Sigmoid colon (tissue), 6 donors: ENCODE measurements at regions not wholly inside any gene's neighbourhood (a gene's known extent, or its start where the extent isn't known, plus 50 kb on each side); places are given as distances from the start of the nearest gene placed in this dataset.

Experiments used
- DNase-seq: peaks from one replicate; pipeline ENCODE4 v3.0.0-alpha.2; 2019
- H3K27ac ChIP-seq, 4 donors: fragments of 200-600 bp; sonication (generic); one replicate each; pipeline ENCODE4 v1.5.1; 2016 to 2019; ENCODE audit warnings: mild to moderate bottlenecking in 1 of 4
- H3K27me3 ChIP-seq, 3 donors: fragments of 200-600 bp; sonication (generic); one replicate each; pipeline ENCODE4 v1.5.1; 2019; ENCODE audit warnings: mild to moderate bottlenecking in 1 of 3
- H3K36me3 ChIP-seq, 4 donors: fragments of 200-600 bp; sonication (generic); one replicate each; pipeline ENCODE4 v1.5.1; 2016 to 2019
- H3K4me1 ChIP-seq, 4 donors: fragments of 200-600 bp; sonication (generic); one replicate each; pipeline ENCODE4 v1.5.1; 2017 to 2019
- H3K4me3 ChIP-seq, 4 donors: fragments of 200-600 bp; sonication (generic); one replicate each; pipeline ENCODE4 v1.5.1; 2017 to 2019; ENCODE audit warnings: mild to moderate bottlenecking in 2 of 4, moderate library complexity in 1 of 4
- H3K9me3 ChIP-seq, 4 donors: fragments of 200-600 bp in 3 of 4; sonication (generic) in 3 of 4; one replicate each; pipeline versions ENCODE4 v1.5.1 to v1.6.1; 2013 to 2019
- EP300 ChIP-seq, 4 donors: sonication (generic); formaldehyde crosslinking; IDR thresholded peaks; one replicate each; pipeline ENCODE4 v1.6.1; 2017; ENCODE audit warnings: antibody characterized with exemption in 4 of 4
- POLR2A ChIP-seq, 2 donors: fragments of 450-650 bp; IDR thresholded peaks; one replicate each; pipeline ENCODE4 v1.6.1; 2016; ENCODE audit warnings: antibody characterized with exemption in 2 of 2, mild to moderate bottlenecking in 2 of 2, moderate library complexity in 2 of 2
- POLR2AphosphoS5 ChIP-seq, 4 donors: sonication (generic); formaldehyde crosslinking; IDR thresholded peaks; one replicate each; pipeline ENCODE4 v1.6.1; 2017; ENCODE audit warnings: antibody characterized with exemption in 4 of 4
- WGBS, 2 donors: extraction: QIAGEN DNeasy Blood & Tissue Kit; methylation state at CpG; one replicate each; pipeline ENCODE4 v1.1.7; 2013; 5-methylcytosine and 5-hydroxymethylcytosine counted together
- intact Hi-C: fragments of 100-400 bp; cut with DNase I; formaldehyde crosslinking; loops from one replicate; pipeline ENCODE4 v1.15.1; 2023
- TF ChIP-seq, protein P1 (sequence below), 4 experiments: fragments of 450-650 bp in 3 of 4; fragments of 200-600 bp in 1 of 4; IDR thresholded peaks; one replicate each; pipeline ENCODE4 v1.5.1; 2016 to 2019; ENCODE audit warnings: antibody characterized with exemption in 4 of 4, mild to moderate bottlenecking in 3 of 4, moderate library complexity in 2 of 4
- donor health status: healthy with polysubstance abuse.
- donor health status: healthy.

DNA sequence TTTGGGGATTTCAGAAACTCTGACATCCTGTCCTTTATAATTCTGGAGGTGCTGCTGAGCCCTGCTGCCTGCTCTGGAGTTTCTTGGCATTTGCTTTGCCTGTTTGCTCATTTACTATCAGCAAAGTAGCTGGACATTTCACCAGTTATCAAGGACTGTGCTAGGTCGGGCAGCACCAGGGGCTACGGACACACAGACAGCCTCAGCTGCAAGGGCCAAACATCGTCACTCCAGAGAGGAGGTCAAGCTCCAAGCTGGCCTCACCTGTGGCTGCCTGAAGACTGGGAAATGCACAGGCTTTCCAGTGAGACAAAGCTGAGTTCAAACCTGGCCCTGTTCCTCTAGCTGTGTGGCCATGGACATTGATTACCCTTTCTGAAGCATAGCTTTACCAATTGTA, 143.7 kb downstream of the LRIG2 start:
- Histone ChIP-seq H3K27ac (no peak overlapping the region), H3K9me3 (peaks cover 0 to 2% (median 0%) of the 10 kb centered on the region in 4 donors), H3K4me1 (no peaks in the 10 kb centered on the region), H3K27me3 (no peaks in the 10 kb centered on the region), H3K36me3 (no peaks in the 10 kb centered on the region), H3K4me3 (no peak overlapping the region)
- no peak for DNase-seq
- TF ChIP-seq POLR2A (IDR thresholded peaks at IDR 0.05) (no peak), POLR2AphosphoS5 (IDR thresholded peaks at IDR 0.05) (no peak), EP300 (IDR thresholded peaks at IDR 0.05) (no peak)
- TF ChIP-seq, protein P1, sequence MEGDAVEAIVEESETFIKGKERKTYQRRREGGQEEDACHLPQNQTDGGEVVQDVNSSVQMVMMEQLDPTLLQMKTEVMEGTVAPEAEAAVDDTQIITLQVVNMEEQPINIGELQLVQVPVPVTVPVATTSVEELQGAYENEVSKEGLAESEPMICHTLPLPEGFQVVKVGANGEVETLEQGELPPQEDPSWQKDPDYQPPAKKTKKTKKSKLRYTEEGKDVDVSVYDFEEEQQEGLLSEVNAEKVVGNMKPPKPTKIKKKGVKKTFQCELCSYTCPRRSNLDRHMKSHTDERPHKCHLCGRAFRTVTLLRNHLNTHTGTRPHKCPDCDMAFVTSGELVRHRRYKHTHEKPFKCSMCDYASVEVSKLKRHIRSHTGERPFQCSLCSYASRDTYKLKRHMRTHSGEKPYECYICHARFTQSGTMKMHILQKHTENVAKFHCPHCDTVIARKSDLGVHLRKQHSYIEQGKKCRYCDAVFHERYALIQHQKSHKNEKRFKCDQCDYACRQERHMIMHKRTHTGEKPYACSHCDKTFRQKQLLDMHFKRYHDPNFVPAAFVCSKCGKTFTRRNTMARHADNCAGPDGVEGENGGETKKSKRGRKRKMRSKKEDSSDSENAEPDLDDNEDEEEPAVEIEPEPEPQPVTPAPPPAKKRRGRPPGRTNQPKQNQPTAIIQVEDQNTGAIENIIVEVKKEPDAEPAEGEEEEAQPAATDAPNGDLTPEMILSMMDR (IDR thresholded peaks at IDR 0.05): no peak
- 62 to 87% methylated on average over 3 of the region's 3 CpGs for WGBS, 2 donors
- intact Hi-C loops: no loop called here

DNA sequence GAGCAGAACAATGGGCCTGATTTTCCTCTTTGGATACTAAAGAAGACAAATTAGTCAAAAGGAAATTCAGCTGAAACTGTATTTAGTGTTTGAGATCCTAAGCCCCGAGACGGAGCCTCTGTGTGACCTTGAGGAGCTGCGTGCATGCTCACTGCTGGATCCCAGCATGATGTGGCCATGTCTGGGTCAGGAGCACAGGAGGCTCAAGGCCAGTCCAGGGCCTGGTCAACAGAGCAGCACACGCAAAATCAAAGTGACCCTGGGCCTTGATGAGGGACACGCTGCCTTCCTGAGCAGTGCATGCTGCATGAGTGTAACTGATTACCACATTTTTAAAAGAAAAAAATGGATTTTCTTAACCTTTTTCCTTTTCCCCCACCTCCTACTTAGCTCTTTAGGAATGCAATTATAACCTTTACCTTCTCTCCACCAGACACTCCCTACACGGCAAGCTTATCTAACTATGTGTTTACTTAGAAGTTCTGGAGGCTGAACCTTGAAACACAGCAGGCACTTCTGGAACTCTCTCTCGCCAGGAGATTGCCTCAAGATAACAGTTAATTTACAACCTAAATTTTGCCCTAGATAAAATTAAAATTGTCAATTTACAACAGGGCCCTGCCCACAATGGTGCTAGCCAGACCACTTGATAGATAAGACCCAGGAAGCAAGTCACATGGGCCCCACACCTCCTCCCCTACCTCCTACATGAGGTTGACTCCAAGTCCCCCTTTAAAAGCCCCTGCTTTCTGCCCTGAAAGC, 144.6 kb downstream of the LRIG2 start:
- Histone ChIP-seq H3K36me3 (no peaks in the 10 kb centered on the region), H3K4me1 (no peaks in the 10 kb centered on the region), H3K4me3 (no peak overlapping the region), H3K27ac (no peak overlapping the region), H3K27me3 (no peaks in the 10 kb centered on the region), H3K9me3 (peaks cover 0 to 2% (median 0%) of the 10 kb centered on the region in 4 donors)
- DNase-seq: no peak
- 15 to 52% methylated on average over 7 of the region's 7 CpGs for WGBS, 2 donors
- intact Hi-C loops: no loop called here
- no peak for TF ChIP-seq POLR2A (IDR thresholded peaks at IDR 0.05)
- no peak for TF ChIP-seq POLR2AphosphoS5 (IDR thresholded peaks at IDR 0.05)
- no peak for TF ChIP-seq EP300 (IDR thresholded peaks at IDR 0.05)
- TF ChIP-seq, protein P1 (IDR thresholded peaks at IDR 0.05): no peak

DNA sequence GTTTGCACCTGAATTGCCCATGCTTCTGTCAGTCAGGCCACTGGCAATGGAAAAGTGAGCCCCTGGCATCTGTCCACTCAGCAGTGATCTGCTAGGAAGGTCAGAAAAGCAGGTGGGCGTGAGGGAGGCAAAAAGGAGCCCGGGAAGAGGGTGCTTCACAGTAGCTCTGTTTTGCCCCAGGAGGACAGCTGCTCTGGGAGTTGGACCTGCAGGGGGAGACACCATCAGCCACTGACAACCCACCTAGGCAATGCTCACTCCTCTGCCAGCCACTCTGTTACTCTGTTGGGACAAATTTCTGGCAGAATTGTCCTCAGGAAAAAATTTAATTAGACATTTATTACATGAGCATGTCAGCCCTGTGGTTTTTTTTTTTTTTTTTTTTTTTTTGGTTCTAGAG, 146.4 kb downstream of the LRIG2 start:
- 55 to 69% methylated on average over 2 of the region's 2 CpGs for WGBS, 2 donors
- H3K4me1 ChIP-seq: no peaks in the 10 kb centered on the region
- no peak for DNase-seq
- TF ChIP-seq, protein P1 (IDR thresholded peaks at IDR 0.05): no peak
- TF ChIP-seq EP300 (IDR thresholded peaks at IDR 0.05) (no peak), POLR2A (IDR thresholded peaks at IDR 0.05) (no peak), POLR2AphosphoS5 (IDR thresholded peaks at IDR 0.05) (no peak)
- no peak overlapping the region for H3K27ac ChIP-seq
- intact Hi-C loops: no loop called here
- no peaks in the 10 kb centered on the region for H3K36me3 ChIP-seq
- no peaks in the 10 kb centered on the region for H3K27me3 ChIP-seq
- H3K9me3 ChIP-seq: no peaks in the 10 kb centered on the region
- H3K4me3 ChIP-seq: no peak overlapping the region

DNA sequence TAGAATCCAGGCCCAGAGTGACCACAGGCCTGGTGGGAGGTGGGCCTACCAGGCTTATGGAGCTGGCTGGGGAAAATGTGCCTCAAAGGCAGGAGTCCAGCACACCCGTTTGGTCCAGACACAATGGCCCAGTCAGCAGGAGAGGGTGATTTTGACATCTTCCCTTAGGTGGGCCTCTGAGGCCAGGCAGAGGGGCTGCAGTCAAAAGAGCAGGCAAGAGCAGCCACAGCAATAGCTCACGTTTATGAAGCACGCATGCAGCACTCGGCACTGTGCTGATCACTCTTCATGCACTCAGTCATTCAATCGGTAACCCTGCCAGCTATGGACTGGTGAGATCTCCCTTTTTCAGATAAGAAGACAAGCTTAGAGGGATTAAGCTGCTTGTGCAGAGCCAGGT, 146.8 kb downstream of the LRIG2 start:
- Histone ChIP-seq H3K4me1 (no peaks in the 10 kb centered on the region), H3K27ac (no peak overlapping the region), H3K27me3 (no peaks in the 10 kb centered on the region), H3K9me3 (no peaks in the 10 kb centered on the region), H3K4me3 (no peak overlapping the region), H3K36me3 (no peaks in the 10 kb centered on the region)
- no peak for TF ChIP-seq EP300 (IDR thresholded peaks at IDR 0.05)
- intact Hi-C loops: no loop called here
- no peak for DNase-seq
- 87 to 89% methylated on average over 5 of the region's 5 CpGs for WGBS, 2 donors

DNA sequence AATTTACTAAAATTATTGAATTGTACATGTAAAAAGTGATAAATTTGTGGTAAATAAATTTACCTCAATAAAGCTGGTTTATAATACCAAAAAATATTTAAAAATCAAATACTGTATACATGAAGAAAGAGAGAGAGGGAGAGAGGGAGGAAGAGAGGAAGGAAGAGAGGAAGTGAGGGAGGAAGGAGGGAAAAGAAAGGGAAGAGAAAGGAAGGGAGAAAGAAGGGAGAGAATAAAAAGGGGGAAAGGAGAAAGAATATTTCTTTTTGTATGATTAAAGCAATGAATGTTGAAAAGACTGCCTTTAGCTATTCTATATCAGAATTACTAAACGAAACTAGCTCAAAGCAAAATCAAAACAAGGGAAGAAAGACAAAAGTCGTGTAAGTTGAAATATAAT, 150.0 kb downstream of the LRIG2 start:
- WGBS, 2 donors: 88% methylated on average over 2 of the region's 2 CpGs
- no peak for TF ChIP-seq POLR2A (IDR thresholded peaks at IDR 0.05)
- TF ChIP-seq EP300 (IDR thresholded peaks at IDR 0.05): no peak
- TF ChIP-seq, protein P1 (IDR thresholded peaks at IDR 0.05): no peak
- TF ChIP-seq POLR2AphosphoS5 (IDR thresholded peaks at IDR 0.05): no peak

More for the DNA sequence above, 150.0 kb downstream of the LRIG2 start:
- intact Hi-C loops: no loop called here
- Histone ChIP-seq H3K27me3 (no peaks in the 10 kb centered on the region), H3K27ac (no peak overlapping the region), H3K9me3 (no peaks in the 10 kb centered on the region), H3K4me3 (no peak overlapping the region), H3K36me3 (no peaks in the 10 kb centered on the region), H3K4me1 (no peaks in the 10 kb centered on the region)
- DNase-seq: no peak
